ENCODE measurements at regions not wholly inside any gene's neighbourhood (a gene's known extent, or its start where the extent isn't known, plus 50 kb on each side); places are given as distances from the start of the nearest gene placed in this dataset.

DNA sequence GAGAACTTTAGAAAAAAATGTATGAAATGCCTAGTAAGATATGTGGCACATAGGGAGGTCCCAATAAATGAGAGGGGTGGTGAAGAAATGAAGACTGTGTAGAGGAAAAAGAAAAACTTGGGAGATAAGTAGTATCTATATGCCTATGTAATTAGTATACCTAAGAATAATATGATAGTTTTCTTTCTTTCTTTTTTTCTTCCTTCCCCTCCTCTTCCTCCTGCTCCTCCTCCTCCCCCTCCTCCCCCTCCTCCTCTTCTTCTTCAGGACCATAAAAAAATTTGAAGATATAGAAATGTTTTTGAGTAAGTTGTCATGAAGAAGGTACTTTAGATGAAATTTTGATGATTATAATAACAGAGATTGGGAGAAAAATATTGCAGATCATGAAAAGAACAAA is 857.4 kb downstream of the MAT2B start:
- no peak for DNase-seq (ENCODE audit: low read depth, low spot score)
- in situ Hi-C loops (cut with HindIII; ENCODE audit: low pct_unique_long_range_greater_than_20kb, low sequenced_read_pairs), result no loop called here

DNA sequence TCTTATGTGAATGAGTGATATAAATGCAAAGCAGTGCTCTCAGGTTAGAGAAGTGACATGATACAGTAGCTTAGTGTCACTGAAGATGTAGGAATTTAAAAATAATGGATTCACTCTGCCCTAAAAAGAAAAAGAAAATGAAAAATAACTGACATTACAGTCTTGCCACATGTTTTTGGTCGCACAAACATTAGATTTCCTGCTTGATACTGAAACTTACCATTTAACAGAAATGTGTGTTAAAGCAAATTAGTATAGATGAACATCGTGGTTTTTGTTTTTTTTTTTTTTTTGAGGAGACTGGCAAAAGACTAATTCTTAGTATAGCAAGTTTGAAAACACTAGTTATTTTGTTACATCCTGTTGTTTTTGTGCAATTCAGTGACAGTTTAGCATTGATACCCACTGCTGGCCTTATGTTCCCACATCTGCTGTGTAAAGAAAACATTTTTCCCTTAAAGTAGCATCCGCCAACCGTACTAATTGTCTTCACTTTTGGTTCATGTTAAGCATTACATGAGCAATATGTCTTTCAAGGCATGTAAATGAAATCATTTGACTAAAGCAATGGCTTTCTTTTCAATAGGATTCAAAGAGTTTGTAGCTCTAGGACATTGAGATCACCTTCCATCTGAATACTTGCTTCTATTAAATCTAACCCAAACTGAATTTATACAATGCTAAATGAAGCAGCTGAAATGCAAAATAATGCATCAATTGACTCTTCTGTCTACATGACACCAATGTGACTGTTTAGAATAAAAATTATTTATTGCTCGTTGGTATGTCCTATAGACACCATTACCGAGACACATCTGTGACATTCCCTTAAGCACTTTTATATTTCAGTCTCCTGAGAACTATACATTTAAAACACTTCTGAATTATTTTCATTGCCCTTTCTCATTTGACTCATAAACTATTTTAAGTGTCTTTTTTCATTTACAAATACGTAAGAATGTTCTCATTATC is 859.1 kb downstream of the MAT2B start:
- in situ Hi-C loops (cut with HindIII; ENCODE audit: low pct_unique_long_range_greater_than_20kb, low sequenced_read_pairs), result no loop called here
- DNase-seq (ENCODE audit: low read depth, low spot score), result no peak

DNA sequence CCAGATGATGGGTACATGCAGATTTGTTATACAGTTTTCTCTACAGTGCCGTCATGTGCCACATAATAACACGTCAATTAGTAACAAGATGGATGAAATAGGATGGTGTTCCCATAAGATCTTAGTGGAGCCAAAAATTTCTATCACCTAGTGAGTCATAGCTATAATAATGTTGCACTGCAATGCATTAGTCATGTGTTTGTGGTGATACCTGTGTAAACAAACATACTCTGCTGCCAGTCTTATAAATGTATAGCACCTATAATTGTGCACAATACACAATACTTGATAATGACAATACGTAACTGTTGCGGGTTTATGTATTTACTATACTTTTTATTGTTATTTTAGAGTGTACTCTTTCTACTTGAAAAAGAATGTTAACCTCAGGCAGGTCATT is 865.4 kb downstream of the MAT2B start:
- DNase-seq (ENCODE audit: low read depth, low spot score), result no peak
- in situ Hi-C loops (cut with HindIII; ENCODE audit: low pct_unique_long_range_greater_than_20kb, low sequenced_read_pairs), result no loop called here

DNA sequence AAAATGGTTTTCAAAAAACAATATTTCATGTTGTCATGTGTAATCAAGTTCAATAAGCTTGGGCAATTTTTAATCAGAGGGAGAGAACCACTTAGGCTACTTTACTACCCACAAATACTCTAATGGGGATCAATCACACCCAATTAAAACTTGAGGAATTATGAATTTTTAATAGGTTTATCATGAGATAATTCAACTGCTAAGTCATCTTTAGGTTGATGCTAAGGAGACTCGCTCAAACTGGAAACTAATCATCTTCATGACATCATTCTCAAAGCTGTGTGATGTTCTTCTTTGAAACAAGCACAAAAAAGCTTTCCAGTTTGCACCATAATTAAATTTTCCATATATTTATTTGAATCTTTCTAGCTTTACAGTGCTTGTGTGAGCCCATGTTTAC is 867.5 kb downstream of the MAT2B start:
- DNase-seq (ENCODE audit: low read depth, low spot score), result no peak
- in situ Hi-C loops (cut with HindIII; ENCODE audit: low pct_unique_long_range_greater_than_20kb, low sequenced_read_pairs), result no loop called here

- DNase-seq (ENCODE audit: low read depth, low spot score), result no peak
- in situ Hi-C loops (cut with HindIII; ENCODE audit: low pct_unique_long_range_greater_than_20kb, low sequenced_read_pairs), result no loop called here
These were observed 868.5 kb downstream of the MAT2B start for GRCh38 chr5:164373876-164374275.

DNA sequence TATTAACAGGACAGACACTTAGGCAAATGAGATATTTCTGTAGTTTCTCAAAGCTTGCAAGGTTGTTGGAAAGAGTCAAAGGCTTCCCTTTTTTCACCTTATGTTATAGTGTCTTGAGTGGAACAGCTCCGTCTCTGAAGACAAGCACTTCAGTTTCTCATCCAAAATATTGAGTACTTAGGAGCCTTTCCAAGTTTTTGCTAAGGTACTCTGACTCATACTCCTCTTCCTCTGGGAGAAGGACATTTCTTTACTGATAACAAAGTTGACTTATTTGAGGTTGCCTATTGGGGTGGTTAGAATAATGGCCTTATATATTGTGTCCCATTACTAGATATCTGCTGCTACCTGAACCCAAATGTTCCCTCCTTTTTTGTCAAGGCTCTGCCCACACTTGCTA is 869.6 kb downstream of the MAT2B start:
- no peak for DNase-seq (ENCODE audit: low read depth, low spot score)
- in situ Hi-C loops (cut with HindIII; ENCODE audit: low pct_unique_long_range_greater_than_20kb, low sequenced_read_pairs), result no loop called here

DNA sequence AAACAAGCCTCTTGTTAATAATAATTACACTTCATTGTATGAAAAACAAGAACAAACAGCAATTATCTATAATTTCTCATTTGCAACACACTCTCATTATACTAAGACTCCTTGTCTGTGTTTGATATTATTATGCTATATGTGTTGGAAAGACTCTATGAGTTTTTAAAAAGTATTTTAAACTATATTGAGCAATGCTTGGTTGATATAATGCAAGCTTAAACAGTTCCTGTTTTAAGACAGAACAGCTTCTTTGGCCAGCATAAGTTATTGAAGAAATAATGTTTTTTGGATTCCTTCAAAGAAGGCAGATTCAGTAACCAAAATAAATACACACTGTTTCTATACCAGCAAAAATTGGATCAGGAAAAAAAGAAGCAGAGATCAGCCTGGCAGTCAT is 871.4 kb downstream of the MAT2B start:
- in situ Hi-C loops (cut with HindIII; ENCODE audit: low pct_unique_long_range_greater_than_20kb, low sequenced_read_pairs), result no loop called here
- no peak for DNase-seq (ENCODE audit: low read depth, low spot score)

DNA sequence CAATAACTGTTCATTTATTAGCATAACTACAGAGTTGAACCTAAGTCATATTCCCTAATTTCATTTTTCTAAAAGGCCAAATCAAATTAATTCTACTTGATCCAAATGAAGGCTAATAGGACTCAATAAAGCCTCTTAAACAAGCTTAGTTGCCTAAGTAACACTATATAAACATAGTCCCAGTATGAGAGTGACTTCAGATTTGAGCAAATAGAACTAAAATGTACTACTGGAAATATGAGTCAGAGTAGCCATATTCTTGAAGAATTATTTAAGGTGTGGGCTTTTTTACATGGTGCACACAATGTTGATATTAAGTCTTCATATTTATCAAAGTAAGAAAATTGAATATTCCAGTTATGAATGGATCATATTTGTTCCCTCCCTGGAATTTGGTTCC is 872.3 kb downstream of the MAT2B start:
- no peak for DNase-seq (ENCODE audit: low read depth, low spot score)
- in situ Hi-C loops (cut with HindIII; ENCODE audit: low pct_unique_long_range_greater_than_20kb, low sequenced_read_pairs), result no loop called here

DNA sequence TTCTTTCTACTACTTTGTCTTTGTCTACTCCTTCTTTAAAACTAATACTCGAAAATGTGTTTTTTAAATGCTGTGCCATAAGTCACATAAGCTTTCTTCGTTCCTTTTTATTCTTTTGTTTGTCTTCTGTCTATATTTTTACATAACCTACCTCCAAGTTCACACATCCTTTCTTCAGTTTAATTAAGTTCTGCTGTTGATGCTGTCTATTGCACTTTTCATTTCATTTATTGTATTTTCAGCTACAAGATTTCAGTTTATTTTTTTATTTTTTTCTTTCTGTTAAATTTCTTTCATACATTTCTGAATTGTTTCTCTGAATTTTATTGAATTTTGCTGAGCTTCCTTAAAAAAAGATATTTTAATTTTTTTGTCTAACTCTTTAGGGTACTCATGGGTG is 878.2 kb downstream of the MAT2B start:
- in situ Hi-C loops (cut with HindIII; ENCODE audit: low pct_unique_long_range_greater_than_20kb, low sequenced_read_pairs), result no loop called here
- DNase-seq (ENCODE audit: low read depth, low spot score), result no peak

- in situ Hi-C loops (cut with HindIII; ENCODE audit: low pct_unique_long_range_greater_than_20kb, low sequenced_read_pairs), result no loop called here
- no peak for DNase-seq (ENCODE audit: low read depth, low spot score)
These were observed 887.1 kb downstream of the MAT2B start for GRCh38 chr5:164392531-164392930.

DNA sequence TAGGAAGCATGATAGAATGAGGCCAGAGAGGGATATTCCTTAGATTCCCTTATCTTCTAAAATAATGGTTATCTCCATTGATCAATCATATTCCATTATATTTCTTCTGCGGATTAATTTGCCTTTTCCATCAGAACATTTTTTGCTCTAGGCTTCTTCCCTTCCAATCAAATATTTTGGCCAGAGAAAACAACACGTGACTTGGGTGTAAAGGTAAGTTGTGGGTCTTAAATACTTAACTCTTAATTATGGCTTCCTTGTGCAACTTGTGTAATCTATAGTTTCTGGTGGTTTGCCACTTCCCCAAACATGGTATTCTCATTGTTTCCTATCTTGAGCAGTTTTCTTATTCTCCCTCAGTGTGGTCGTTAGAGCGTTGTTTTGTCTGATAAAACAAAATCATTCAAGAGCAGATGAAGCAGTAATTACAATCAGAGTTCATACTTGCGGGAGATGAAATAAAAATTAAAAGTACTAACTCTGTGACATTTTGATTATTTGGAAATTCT is 889.3 kb downstream of the MAT2B start:
- in situ Hi-C loops (cut with HindIII; ENCODE audit: low pct_unique_long_range_greater_than_20kb, low sequenced_read_pairs), result no loop called here
- no peak for DNase-seq (ENCODE audit: low read depth, low spot score)

- no peak for DNase-seq (ENCODE audit: low read depth, low spot score)
- in situ Hi-C loops (cut with HindIII; ENCODE audit: low pct_unique_long_range_greater_than_20kb, low sequenced_read_pairs), result no loop called here
These were observed 907.1 kb downstream of the MAT2B start for GRCh38 chr5:164412531-164412930.

- DNase-seq (ENCODE audit: low read depth, low spot score), result no peak
- in situ Hi-C loops (cut with HindIII; ENCODE audit: low pct_unique_long_range_greater_than_20kb, low sequenced_read_pairs), result no loop called here
These were observed 914.7 kb downstream of the MAT2B start for GRCh38 chr5:164420161-164420560.

- in situ Hi-C loops (cut with HindIII; ENCODE audit: low pct_unique_long_range_greater_than_20kb, low sequenced_read_pairs), result no loop called here
- peak; percentile 59 for DNase-seq (ENCODE audit: low read depth, low spot score)
These were observed 917.0 kb downstream of the MAT2B start for GRCh38 chr5:164422400-164422799.

GRCh38 chr5:164431634-164432304 is 926.4 kb downstream of the MAT2B start:
- DNase-seq (ENCODE audit: low read depth, low spot score), result no peak
- in situ Hi-C loops (cut with HindIII; ENCODE audit: low pct_unique_long_range_greater_than_20kb, low sequenced_read_pairs), result no loop called here

DNA sequence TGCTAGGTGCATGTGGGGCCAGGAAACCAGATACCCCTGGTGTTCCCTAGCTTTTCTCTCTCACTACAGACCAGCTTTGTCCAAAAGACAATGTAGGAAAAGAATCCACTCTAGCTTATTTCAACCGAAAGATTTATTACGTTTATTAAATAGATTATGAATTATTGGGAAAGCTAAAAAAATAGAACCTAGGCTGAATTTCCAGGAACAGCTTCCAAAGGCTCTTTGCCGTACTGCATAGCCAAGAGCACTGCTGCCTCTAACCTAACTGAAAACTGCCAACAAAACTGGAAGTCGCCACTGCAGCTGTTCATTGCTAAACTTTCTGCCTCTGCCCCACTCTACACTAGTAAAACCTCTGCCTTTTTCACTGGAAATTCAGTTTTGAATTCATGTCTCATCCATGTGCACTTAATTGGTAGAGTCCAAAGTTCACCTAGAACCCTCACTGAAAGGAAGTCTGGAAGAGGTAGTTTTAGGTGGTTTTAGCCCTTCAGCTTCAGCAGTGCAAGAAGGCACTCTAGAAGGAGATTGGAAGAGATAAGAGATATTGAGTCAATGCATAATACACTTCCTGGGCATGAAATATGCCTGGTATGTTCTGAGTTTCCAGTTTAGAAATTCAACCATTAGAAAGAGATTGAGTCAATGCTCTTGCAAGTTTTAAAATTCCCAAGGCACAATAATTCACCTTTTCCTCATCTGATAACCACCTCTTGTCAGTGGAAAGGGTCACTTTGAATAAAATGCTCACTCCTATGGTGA is 927.9 kb downstream of the MAT2B start:
- DNase-seq (ENCODE audit: low read depth, low spot score), result no peak
- in situ Hi-C loops (cut with HindIII; ENCODE audit: low pct_unique_long_range_greater_than_20kb, low sequenced_read_pairs), result no loop called here

GRCh38 chr5:164435576-164435975 is 930.2 kb downstream of the MAT2B start:
- in situ Hi-C loops (cut with HindIII; ENCODE audit: low pct_unique_long_range_greater_than_20kb, low sequenced_read_pairs), result no loop called here
- no peak for DNase-seq (ENCODE audit: low read depth, low spot score)

DNA sequence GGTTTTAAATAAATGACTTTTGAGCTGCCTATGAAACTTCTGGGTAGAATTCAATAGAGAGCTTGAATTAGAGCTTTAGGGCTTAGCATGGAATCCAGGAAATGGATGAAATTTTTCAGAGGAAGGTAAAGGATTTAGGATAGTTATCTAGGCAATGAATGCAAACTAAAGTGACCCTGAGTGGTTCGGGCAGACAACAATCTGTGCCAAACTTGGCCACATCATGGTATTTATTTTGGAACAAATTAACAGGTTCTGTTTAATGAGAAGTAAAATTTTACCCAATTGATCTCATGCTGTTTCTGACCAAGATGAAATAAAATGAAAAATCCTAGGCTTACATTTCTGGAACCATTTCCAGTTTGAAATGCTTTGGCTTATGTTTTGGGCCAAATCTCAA is 934.4 kb downstream of the MAT2B start:
- in situ Hi-C loops (cut with HindIII; ENCODE audit: low pct_unique_long_range_greater_than_20kb, low sequenced_read_pairs), result no loop called here
- no peak for DNase-seq (ENCODE audit: low read depth, low spot score)

Measured in SK-MEL-5 (cell line).